ENCODE measurements at regions not wholly inside any gene's neighbourhood (a gene's known extent, or its start where the extent isn't known, plus 50 kb on each side); places are given as distances from the start of the nearest gene placed in this dataset.

DNA sequence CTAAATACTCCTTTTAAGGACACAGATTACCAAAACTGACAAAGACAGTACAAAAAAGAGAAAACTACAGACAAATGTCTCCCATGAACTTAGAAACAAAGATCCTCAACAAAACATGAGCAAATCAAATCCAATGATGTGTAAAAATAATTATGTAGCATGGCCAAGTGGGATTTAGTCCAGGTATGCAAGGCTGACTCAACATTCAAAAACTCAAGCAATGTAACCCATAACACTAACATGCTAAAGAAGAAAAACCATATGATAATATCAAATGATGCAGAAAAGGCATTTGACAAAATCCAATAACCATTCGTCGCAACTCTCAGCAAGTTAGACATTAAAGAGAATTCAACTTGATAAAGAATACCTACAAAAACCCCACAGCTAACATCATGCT lies 239.0 kb upstream of the KLHL29 start:
- Histone ChIP-seq H3K9me3 (ENCODE audit: control insufficient read depth, insufficient read depth, low read length) (no peaks in the 10 kb centered on the region), H3K27me3 (ENCODE audit: control insufficient read depth, insufficient read depth, low read length) (no peaks in the 10 kb centered on the region), H3K27ac (ENCODE audit: low read depth, low read length) (no peak overlapping the region), H3K9ac (ENCODE audit: low read depth, low read length) (no peak overlapping the region), H3K36me3 (ENCODE audit: control insufficient read depth, insufficient read depth, low read length) (no peaks in the 10 kb centered on the region), H3K4me3 (ENCODE audit: low read depth, low read length) (no peak overlapping the region), H3K4me1 (ENCODE audit: control insufficient read depth, insufficient read depth, low read length) (peaks cover 5% of the 10 kb centered on the region; the same call in 1 of the 2 replicates)

DNA sequence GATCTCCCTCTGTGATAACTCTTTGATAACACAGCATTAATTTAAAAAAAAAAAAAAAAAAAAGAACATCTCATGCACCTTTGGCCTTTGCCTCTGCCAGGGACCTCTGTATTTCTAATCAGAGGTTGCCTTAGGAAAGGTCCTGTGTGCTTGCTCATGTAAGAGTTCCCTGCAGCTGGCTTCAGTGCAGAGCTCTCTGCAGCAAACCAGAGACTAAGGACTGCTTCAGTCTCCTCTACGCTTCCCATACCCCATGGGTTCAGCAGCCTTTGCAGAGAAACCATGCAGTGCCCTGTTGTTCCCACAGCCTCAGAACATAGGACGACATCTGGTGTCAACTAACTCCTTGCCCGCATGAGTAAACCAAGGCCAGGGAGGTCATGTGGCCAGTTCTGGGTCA lies 236.6 kb upstream of the KLHL29 start:
- H3K27me3 ChIP-seq (ENCODE audit: control insufficient read depth, insufficient read depth, low read length), result no peaks in the 10 kb centered on the region
- H3K4me1 ChIP-seq (ENCODE audit: control insufficient read depth, insufficient read depth, low read length), result peaks cover 5% of the 10 kb centered on the region; the same call in 1 of the 2 replicates
- no peaks in the 10 kb centered on the region for H3K9me3 ChIP-seq (ENCODE audit: control insufficient read depth, insufficient read depth, low read length)
- no peaks in the 10 kb centered on the region for H3K36me3 ChIP-seq (ENCODE audit: control insufficient read depth, insufficient read depth, low read length)
- H3K9ac ChIP-seq (ENCODE audit: low read depth, low read length), result no peak overlapping the region
- no peak overlapping the region for H3K27ac ChIP-seq (ENCODE audit: low read depth, low read length)
- no peak overlapping the region for H3K4me3 ChIP-seq (ENCODE audit: low read depth, low read length)

DNA sequence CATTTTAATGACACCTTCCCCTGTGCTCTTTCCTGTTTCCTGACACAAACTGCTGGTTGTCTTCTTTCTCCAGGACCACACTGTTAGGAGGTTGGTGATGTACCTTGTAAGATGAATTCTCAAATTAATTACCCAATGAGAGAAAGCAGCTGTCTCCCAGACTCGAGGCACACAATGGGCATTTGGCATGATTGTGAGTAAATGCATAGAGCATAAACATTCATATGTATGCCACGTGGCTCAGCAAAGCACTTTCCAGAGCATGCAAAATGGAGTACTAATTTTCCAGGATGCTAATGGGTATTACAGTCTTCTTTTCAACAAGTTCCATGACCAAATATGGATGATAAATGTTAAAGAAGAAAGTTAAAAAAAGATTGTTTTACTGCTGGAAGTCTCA lies 235.2 kb upstream of the KLHL29 start:
- Histone ChIP-seq H3K4me1 (ENCODE audit: control insufficient read depth, insufficient read depth, low read length) (peaks cover 5% of the 10 kb centered on the region; the same call in 1 of the 2 replicates), H3K27me3 (ENCODE audit: control insufficient read depth, insufficient read depth, low read length) (no peaks in the 10 kb centered on the region), H3K27ac (ENCODE audit: low read depth, low read length) (no peak overlapping the region), H3K9me3 (ENCODE audit: control insufficient read depth, insufficient read depth, low read length) (no peaks in the 10 kb centered on the region), H3K9ac (ENCODE audit: low read depth, low read length) (no peak overlapping the region), H3K36me3 (ENCODE audit: control insufficient read depth, insufficient read depth, low read length) (no peaks in the 10 kb centered on the region), H3K4me3 (ENCODE audit: low read depth, low read length) (no peak overlapping the region)

DNA sequence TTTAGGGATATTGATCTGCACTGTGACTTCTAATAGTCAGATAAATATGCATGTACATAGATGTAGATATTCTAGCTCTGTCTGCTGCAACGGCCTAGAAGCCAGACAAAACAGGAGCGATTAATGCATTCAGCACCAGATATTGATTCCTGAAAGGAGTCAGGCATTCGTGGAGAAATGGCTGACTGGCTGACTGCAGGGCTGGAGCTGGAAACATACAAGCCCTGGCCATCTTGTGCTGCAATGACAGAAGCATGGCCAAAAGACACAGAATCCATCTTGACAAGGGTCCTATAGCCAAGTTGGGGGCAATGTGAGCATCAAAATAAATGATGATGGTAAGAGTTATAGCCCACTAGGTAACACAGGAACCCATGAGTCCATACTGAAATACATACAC lies 231.5 kb upstream of the KLHL29 start:
- H3K36me3 ChIP-seq (ENCODE audit: control insufficient read depth, insufficient read depth, low read length), result no peaks in the 10 kb centered on the region
- no peaks in the 10 kb centered on the region for H3K27me3 ChIP-seq (ENCODE audit: control insufficient read depth, insufficient read depth, low read length)
- H3K4me1 ChIP-seq (ENCODE audit: control insufficient read depth, insufficient read depth, low read length), result no peaks in the 10 kb centered on the region
- H3K27ac ChIP-seq (ENCODE audit: low read depth, low read length), result no peak overlapping the region
- H3K4me3 ChIP-seq (ENCODE audit: low read depth, low read length), result no peak overlapping the region
- no peak overlapping the region for H3K9ac ChIP-seq (ENCODE audit: low read depth, low read length)
- no peaks in the 10 kb centered on the region for H3K9me3 ChIP-seq (ENCODE audit: control insufficient read depth, insufficient read depth, low read length)

DNA sequence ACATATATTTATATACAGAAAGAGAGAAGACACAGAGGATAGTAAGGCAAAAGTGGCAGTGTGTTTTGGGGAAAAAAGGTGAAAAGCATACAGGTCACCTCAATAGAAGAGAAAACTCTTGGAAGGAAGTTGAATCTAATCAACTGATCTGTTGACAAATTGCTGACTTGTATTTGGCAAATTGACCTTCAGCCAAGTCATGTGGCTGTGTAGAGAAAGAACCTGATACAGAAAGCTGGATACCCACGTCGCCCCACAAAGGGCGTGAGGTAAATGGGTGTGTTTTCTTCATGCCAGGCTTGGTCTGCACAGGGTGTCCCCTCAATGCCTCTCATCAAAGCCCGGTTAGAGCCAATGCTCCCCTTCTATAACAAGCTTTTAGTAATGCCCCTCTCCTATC lies 230.0 kb upstream of the KLHL29 start:
- no peak overlapping the region for H3K4me3 ChIP-seq (ENCODE audit: low read depth, low read length)

DNA sequence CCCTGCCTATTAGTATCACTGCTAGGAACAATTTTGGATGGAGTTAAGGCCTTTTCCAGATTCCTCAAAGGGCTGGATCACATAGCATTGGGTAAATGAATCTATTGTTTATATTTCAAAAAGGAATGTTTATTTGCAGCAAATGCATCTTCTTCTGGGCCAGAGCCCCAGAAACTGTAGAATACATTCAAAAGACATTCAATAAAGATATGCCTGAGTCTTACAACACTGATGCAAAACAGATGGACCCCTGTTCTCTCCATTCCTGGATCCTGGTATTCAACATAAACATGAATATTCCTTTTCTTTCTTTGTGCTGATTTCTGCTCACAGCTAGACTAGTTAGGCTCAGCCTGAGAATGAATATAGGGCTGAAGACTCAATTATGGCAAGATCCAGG lies 227.2 kb upstream of the KLHL29 start:
- H3K27ac ChIP-seq (ENCODE audit: low read depth, low read length), result no peak overlapping the region
- H3K4me1 ChIP-seq (ENCODE audit: control insufficient read depth, insufficient read depth, low read length), result no peaks in the 10 kb centered on the region
- no peaks in the 10 kb centered on the region for H3K9me3 ChIP-seq (ENCODE audit: control insufficient read depth, insufficient read depth, low read length)
- no peak overlapping the region for H3K4me3 ChIP-seq (ENCODE audit: low read depth, low read length)
- H3K27me3 ChIP-seq (ENCODE audit: control insufficient read depth, insufficient read depth, low read length), result no peaks in the 10 kb centered on the region
- H3K9ac ChIP-seq (ENCODE audit: low read depth, low read length), result no peak overlapping the region
- no peaks in the 10 kb centered on the region for H3K36me3 ChIP-seq (ENCODE audit: control insufficient read depth, insufficient read depth, low read length)

More for the DNA sequence above, 230.0 kb upstream of the KLHL29 start:
- H3K4me1 ChIP-seq (ENCODE audit: control insufficient read depth, insufficient read depth, low read length), result no peaks in the 10 kb centered on the region
- H3K9me3 ChIP-seq (ENCODE audit: control insufficient read depth, insufficient read depth, low read length), result no peaks in the 10 kb centered on the region
- H3K27me3 ChIP-seq (ENCODE audit: control insufficient read depth, insufficient read depth, low read length), result no peaks in the 10 kb centered on the region
- no peaks in the 10 kb centered on the region for H3K36me3 ChIP-seq (ENCODE audit: control insufficient read depth, insufficient read depth, low read length)
- no peak overlapping the region for H3K9ac ChIP-seq (ENCODE audit: low read depth, low read length)
- H3K27ac ChIP-seq (ENCODE audit: low read depth, low read length), result no peak overlapping the region

DNA sequence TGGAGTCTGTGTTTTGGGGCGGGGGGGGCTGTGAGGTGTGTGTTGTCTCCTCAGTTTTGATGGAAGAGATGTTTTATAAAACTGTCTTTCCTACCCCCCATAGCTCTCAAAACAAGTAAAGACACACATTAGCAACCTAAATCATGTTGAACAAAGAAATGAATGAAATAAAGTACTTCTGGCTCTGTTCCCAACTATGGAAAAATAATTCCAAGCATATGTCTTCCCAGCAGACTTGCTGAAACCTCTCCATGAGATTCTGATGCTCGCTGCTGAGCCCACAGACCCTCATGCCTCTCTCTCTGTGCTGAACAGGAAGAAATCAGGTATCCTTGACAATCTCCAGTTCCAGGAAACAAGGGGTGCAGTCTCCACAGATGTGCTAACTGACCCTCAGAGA lies 226.7 kb upstream of the KLHL29 start:
- H3K27me3 ChIP-seq (ENCODE audit: control insufficient read depth, insufficient read depth, low read length), result no peaks in the 10 kb centered on the region
- no peak overlapping the region for H3K9ac ChIP-seq (ENCODE audit: low read depth, low read length)
- no peaks in the 10 kb centered on the region for H3K9me3 ChIP-seq (ENCODE audit: control insufficient read depth, insufficient read depth, low read length)
- H3K4me3 ChIP-seq (ENCODE audit: low read depth, low read length), result no peak overlapping the region
- H3K36me3 ChIP-seq (ENCODE audit: control insufficient read depth, insufficient read depth, low read length), result no peaks in the 10 kb centered on the region
- H3K27ac ChIP-seq (ENCODE audit: low read depth, low read length), result no peak overlapping the region
- no peaks in the 10 kb centered on the region for H3K4me1 ChIP-seq (ENCODE audit: control insufficient read depth, insufficient read depth, low read length)

- Histone ChIP-seq H3K9ac (ENCODE audit: low read depth, low read length) (no peak overlapping the region), H3K4me1 (ENCODE audit: control insufficient read depth, insufficient read depth, low read length) (no peaks in the 10 kb centered on the region), H3K9me3 (ENCODE audit: control insufficient read depth, insufficient read depth, low read length) (no peaks in the 10 kb centered on the region), H3K27me3 (ENCODE audit: control insufficient read depth, insufficient read depth, low read length) (no peaks in the 10 kb centered on the region), H3K4me3 (ENCODE audit: low read depth, low read length) (no peak overlapping the region), H3K27ac (ENCODE audit: low read depth, low read length) (no peak overlapping the region), H3K36me3 (ENCODE audit: control insufficient read depth, insufficient read depth, low read length) (no peaks in the 10 kb centered on the region)
Observed at GRCh38 chr2:23159746-23160405, 225.1 kb upstream of the KLHL29 start.

DNA sequence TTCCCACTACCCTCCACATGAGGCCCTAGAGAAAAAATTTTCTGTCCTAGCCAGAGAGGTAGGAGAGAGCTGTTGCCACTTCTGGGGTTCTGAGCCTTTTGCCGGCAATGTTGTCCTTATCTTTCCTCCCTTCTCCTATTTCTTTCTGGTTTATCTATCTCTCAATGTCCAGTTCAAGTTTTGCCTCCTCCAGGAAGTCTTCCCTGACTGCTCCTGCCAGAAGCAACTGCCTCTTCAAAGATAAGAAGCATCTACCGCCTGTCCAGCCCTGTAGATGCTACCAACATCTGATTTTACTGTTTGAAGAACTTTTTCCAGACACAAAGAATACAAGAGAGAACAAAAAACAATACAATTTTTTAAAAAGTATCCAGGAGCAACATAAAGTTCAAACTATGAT lies 220.8 kb upstream of the KLHL29 start:
- H3K36me3 ChIP-seq (ENCODE audit: control insufficient read depth, insufficient read depth, low read length), result no peaks in the 10 kb centered on the region
- H3K4me3 ChIP-seq (ENCODE audit: low read depth, low read length), result no peak overlapping the region
- no peak overlapping the region for H3K27ac ChIP-seq (ENCODE audit: low read depth, low read length)
- H3K4me1 ChIP-seq (ENCODE audit: control insufficient read depth, insufficient read depth, low read length), result no peaks in the 10 kb centered on the region
- no peaks in the 10 kb centered on the region for H3K9me3 ChIP-seq (ENCODE audit: control insufficient read depth, insufficient read depth, low read length)
- H3K9ac ChIP-seq (ENCODE audit: low read depth, low read length), result no peak overlapping the region
- no peaks in the 10 kb centered on the region for H3K27me3 ChIP-seq (ENCODE audit: control insufficient read depth, insufficient read depth, low read length)

GRCh38 chr2:23169896-23170295 lies 215.1 kb upstream of the KLHL29 start:
- Histone ChIP-seq H3K27me3 (ENCODE audit: control insufficient read depth, insufficient read depth, low read length) (no peaks in the 10 kb centered on the region), H3K27ac (ENCODE audit: low read depth, low read length) (no peak overlapping the region), H3K4me1 (ENCODE audit: control insufficient read depth, insufficient read depth, low read length) (no peaks in the 10 kb centered on the region), H3K4me3 (ENCODE audit: low read depth, low read length) (no peak overlapping the region), H3K36me3 (ENCODE audit: control insufficient read depth, insufficient read depth, low read length) (no peaks in the 10 kb centered on the region), H3K9ac (ENCODE audit: low read depth, low read length) (no peak overlapping the region), H3K9me3 (ENCODE audit: control insufficient read depth, insufficient read depth, low read length) (peaks cover 10% of the 10 kb centered on the region; the same call in 1 of the 2 replicates)

DNA sequence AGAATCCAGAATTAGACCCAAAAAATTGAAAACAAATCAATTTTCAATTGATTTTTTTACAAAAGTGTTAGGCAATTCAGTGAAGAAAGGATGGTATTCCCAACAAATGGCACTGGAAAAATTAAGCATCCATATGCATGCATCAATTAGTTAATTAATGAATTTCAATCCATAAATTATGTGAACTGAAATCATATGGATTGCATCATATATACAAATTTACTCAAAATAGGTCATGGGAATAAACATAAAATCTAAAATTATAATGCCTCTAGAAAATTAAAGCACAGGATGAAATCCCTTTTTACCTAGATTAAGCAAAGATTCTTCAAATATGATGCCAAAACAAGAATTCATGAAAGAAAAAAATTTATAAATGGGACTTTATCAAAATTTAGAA lies 213.9 kb upstream of the KLHL29 start:
- no peaks in the 10 kb centered on the region for H3K36me3 ChIP-seq (ENCODE audit: control insufficient read depth, insufficient read depth, low read length)

More for the DNA sequence above, 213.9 kb upstream of the KLHL29 start:
- no peak overlapping the region for H3K9ac ChIP-seq (ENCODE audit: low read depth, low read length)
- H3K27me3 ChIP-seq (ENCODE audit: control insufficient read depth, insufficient read depth, low read length), result no peaks in the 10 kb centered on the region
- H3K4me3 ChIP-seq (ENCODE audit: low read depth, low read length), result no peak overlapping the region
- peaks cover 10% of the 10 kb centered on the region; the same call in 1 of the 2 replicates for H3K9me3 ChIP-seq (ENCODE audit: control insufficient read depth, insufficient read depth, low read length)
- H3K4me1 ChIP-seq (ENCODE audit: control insufficient read depth, insufficient read depth, low read length), result no peaks in the 10 kb centered on the region
- H3K27ac ChIP-seq (ENCODE audit: low read depth, low read length), result no peak overlapping the region

Data from HUES48 (cell line).